Thoracic aorta (tissue), 2 donors: ENCODE measurements at regions not wholly inside any gene's neighbourhood (a gene's known extent, or its start where the extent isn't known, plus 50 kb on each side); places are given as distances from the start of the nearest gene placed in this dataset.

Source experiments
- ATAC-seq: fragments of 150-250 bp; one replicate; pipeline ENCODE4 v1.8.0; 2017; ENCODE audit warnings: low read depth; ENCODE audit not compliant: insufficient number of reproducible peaks, low FRiP score
- DNase-seq: peaks from one replicate; pipeline ENCODE4 v3.0.0-alpha.2; 2020; ENCODE audit warnings: low spot score
- H3K27ac ChIP-seq, 2 donors: fragments of 200-600 bp; sonication (generic); 1 replicate in 1 of 2; 2 replicates in 1 of 2; pipeline ENCODE4 v1.5.1; 2016; ENCODE audit warnings: mild to moderate bottlenecking in 2 of 2, moderate library complexity in 2 of 2
- H3K27me3 ChIP-seq: fragments of 200-600 bp; sonication (generic); replicated peaks from 2 replicates; pipeline ENCODE4 v1.6.0; 2016; ENCODE audit warnings: mild to moderate bottlenecking; ENCODE audit not compliant: insufficient read depth
- H3K36me3 ChIP-seq: fragments of 200-600 bp; sonication (generic); one replicate; pipeline ENCODE4 v1.5.1; 2016
- H3K4me1 ChIP-seq, 2 donors: fragments of 200-600 bp; sonication (generic); 1 replicate in 1 of 2; 2 replicates in 1 of 2; pipeline versions ENCODE4 v1.5.1 to v1.6.0; 2016; ENCODE audit warnings: low read depth in 2 of 2, mild to moderate bottlenecking in 1 of 2; ENCODE audit not compliant: control insufficient read depth in 1 of 2
- H3K4me3 ChIP-seq: fragments of 200-600 bp; sonication (generic); 2 replicates; pipeline ENCODE4 v1.5.1; 2016; ENCODE audit warnings: mild to moderate bottlenecking
- H3K9me3 ChIP-seq: fragments of 200-600 bp; sonication (generic); 2 replicates; pipeline ENCODE4 v1.5.1; 2016
- TF ChIP-seq, protein P1 (sequence below): fragments of 200-600 bp; sonication (generic); IDR thresholded peaks from one replicate; pipeline ENCODE4 v1.5.1; 2019; ENCODE audit warnings: antibody characterized with exemption

- Histone ChIP-seq H3K36me3 (no peaks in the 10 kb centered on the region), H3K27ac (no peak overlapping the region), H3K27me3 (no peaks in the 10 kb centered on the region), H3K4me3 (no peak overlapping the region), H3K4me1 (peaks cover 0 to 27% of the 10 kb centered on the region in 2 donors), H3K9me3 (no peaks in the 10 kb centered on the region)
- TF ChIP-seq, protein P1, sequence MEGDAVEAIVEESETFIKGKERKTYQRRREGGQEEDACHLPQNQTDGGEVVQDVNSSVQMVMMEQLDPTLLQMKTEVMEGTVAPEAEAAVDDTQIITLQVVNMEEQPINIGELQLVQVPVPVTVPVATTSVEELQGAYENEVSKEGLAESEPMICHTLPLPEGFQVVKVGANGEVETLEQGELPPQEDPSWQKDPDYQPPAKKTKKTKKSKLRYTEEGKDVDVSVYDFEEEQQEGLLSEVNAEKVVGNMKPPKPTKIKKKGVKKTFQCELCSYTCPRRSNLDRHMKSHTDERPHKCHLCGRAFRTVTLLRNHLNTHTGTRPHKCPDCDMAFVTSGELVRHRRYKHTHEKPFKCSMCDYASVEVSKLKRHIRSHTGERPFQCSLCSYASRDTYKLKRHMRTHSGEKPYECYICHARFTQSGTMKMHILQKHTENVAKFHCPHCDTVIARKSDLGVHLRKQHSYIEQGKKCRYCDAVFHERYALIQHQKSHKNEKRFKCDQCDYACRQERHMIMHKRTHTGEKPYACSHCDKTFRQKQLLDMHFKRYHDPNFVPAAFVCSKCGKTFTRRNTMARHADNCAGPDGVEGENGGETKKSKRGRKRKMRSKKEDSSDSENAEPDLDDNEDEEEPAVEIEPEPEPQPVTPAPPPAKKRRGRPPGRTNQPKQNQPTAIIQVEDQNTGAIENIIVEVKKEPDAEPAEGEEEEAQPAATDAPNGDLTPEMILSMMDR = no peak
- no peak for DNase-seq
- no peak for ATAC-seq
These were observed 275.3 kb downstream of the GADD45G start for GRCh38 chr9:89880161-89880560.

DNA sequence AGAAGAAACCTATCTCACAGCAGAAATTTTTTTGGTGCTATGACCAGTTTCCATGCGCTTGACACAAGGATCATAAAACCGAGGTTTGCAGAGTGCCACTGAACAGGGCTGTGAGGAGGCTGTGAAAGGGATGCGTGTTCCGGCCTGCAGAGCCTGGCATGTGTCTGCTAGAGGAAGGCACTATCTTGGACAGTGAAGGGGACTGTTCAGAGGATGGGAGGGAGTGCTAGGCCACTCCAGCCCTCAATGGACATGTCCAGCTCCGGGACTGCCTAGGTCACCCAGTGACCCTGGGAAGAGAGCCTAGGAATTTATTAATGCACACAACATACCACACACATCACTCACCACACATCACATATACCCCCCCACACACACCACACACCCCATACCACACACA lies 275.9 kb downstream of the GADD45G start:
- ATAC-seq (no peak), DNase-seq (no peak)
- Histone ChIP-seq H3K4me3 (no peak overlapping the region), H3K9me3 (no peaks in the 10 kb centered on the region), H3K27me3 (no peaks in the 10 kb centered on the region), H3K4me1 (peaks cover 0 to 21% of the 10 kb centered on the region in 2 donors), H3K36me3 (no peaks in the 10 kb centered on the region), H3K27ac (no peak overlapping the region)
- TF ChIP-seq, protein P1 = no peak

- TF ChIP-seq, protein P1 = no peak
- Histone ChIP-seq H3K27me3 (no peaks in the 10 kb centered on the region), H3K4me1 (peaks cover 2 to 25% of the 10 kb centered on the region in 2 donors), H3K36me3 (no peaks in the 10 kb centered on the region), H3K4me3 (no peak overlapping the region), H3K27ac (no peak overlapping the region), H3K9me3 (no peaks in the 10 kb centered on the region)
- ATAC-seq = no peak
- no peak for DNase-seq
These were observed 276.6 kb downstream of the GADD45G start for GRCh38 chr9:89881431-89881830.

GRCh38 chr9:89882930-89883361 lies 278.1 kb downstream of the GADD45G start:
- Histone ChIP-seq H3K27ac (no peak overlapping the region), H3K27me3 (no peaks in the 10 kb centered on the region), H3K9me3 (no peaks in the 10 kb centered on the region), H3K4me3 (no peak overlapping the region), H3K36me3 (no peaks in the 10 kb centered on the region), H3K4me1 (peaks cover 3 to 26% of the 10 kb centered on the region in 2 donors)
- TF ChIP-seq, protein P1 = no peak
- ATAC-seq = no peak
- no peak for DNase-seq

- no peaks in the 10 kb centered on the region for H3K36me3 ChIP-seq
- TF ChIP-seq, protein P1 = no peak
- no peaks in the 10 kb centered on the region for H3K9me3 ChIP-seq
- no peak for ATAC-seq
- DNase-seq = no peak
- H3K27me3 ChIP-seq = no peaks in the 10 kb centered on the region
- peaks cover 3 to 19% of the 10 kb centered on the region in 2 donors for H3K4me1 ChIP-seq
- H3K4me3 ChIP-seq = no peak overlapping the region
- H3K27ac ChIP-seq = no peak overlapping the region
These were observed 278.9 kb downstream of the GADD45G start for GRCh38 chr9:89883401-89884341.
